SK-N-SH (cell line): ENCODE measurements at regions not wholly inside any gene's neighbourhood (a gene's known extent, or its start where the extent isn't known, plus 50 kb on each side); places are given as distances from the start of the nearest gene placed in this dataset.
"Not testable (repeated sequence)": the region's sequence is repeated elsewhere in the genome, so short reads cannot be mapped to it uniquely, and the experiment has no call there.

ENCODE experiments used
- CTCF ChIA-PET: fragments of 300-600, 350-600 bp; formaldehyde crosslinking; extraction: SDS; loops from one replicate; lab custom pipeline; 2021; lab: Yijun Ruan, JAX
- POLR2A ChIA-PET: fragments of 350-600 bp; sonication (Branson Sonifier 250); formaldehyde crosslinking; extraction: SDS; loops from one replicate; lab custom pipeline; 2020; ENCODE audit warnings: antibody characterized with exemption, inconsistent platforms; lab: Yijun Ruan, JAX
- DNase-seq: peaks from one replicate; pipeline ENCODE4 v3.0.0; 2012
- H2AFZ ChIP-seq: fragments of 200-600 bp; sonication (generic); 2 replicates; pipeline ENCODE4 v1.8.1; 2016; ENCODE audit warnings: antibody characterized with exemption, mild to moderate bottlenecking, low read depth
- H3F3A ChIP-seq: fragments of 200-600 bp; sonication (generic); replicated peaks from 2 replicates; pipeline ENCODE3; 2016; ENCODE audit warnings: antibody characterized with exemption, mild to moderate bottlenecking; ENCODE audit not compliant: insufficient read depth
- H3K27ac ChIP-seq, 2 experiments: fragments of 200-500 bp in 1 of 2; fragments of 200-600 bp in 1 of 2; sonication (Bioruptor generic) in 1 of 2; sonication (generic), shearing (Covaris generic) in 1 of 2; 2 replicates each; pipeline versions ENCODE4 v1.5.1 to v1.6.1; 2014 to 2016; ENCODE audit warnings: low read depth in 2 of 2, inconsistent platforms in 1 of 2, low read length in 1 of 2, mild to moderate bottlenecking in 1 of 2, mixed read lengths in 1 of 2
- H3K27me3 ChIP-seq: fragments of 200-600 bp; sonication (generic), shearing (Covaris generic); 2 replicates; pipeline ENCODE4 v1.6.1; 2016; ENCODE audit warnings: mixed run types; ENCODE audit not compliant: insufficient read depth
- H3K36me3 ChIP-seq, 2 experiments: fragments of 200-500 bp in 1 of 2; fragments of 200-600 bp in 1 of 2; sonication (Bioruptor generic) in 1 of 2; sonication (generic) in 1 of 2; replicated peaks in 1 of 2; 2 replicates each; pipeline versions ENCODE3 to v1.5.1; 2014 to 2016; ENCODE audit warnings: low read length in 1 of 2, mild to moderate bottlenecking in 1 of 2; ENCODE audit not compliant: insufficient read depth in 2 of 2, control insufficient read depth in 1 of 2
- H3K4me1 ChIP-seq, 2 experiments: fragments of 200-500 bp in 1 of 2; fragments of 200-600 bp in 1 of 2; sonication (Bioruptor generic) in 1 of 2; sonication (generic), shearing (Covaris generic) in 1 of 2; 2 replicates each; pipeline versions ENCODE4 v1.5.1 to v1.6.1; 2014 to 2016; ENCODE audit warnings: low read depth in 1 of 2, low read length in 1 of 2, mixed run types in 1 of 2; ENCODE audit not compliant: insufficient read depth in 2 of 2, control insufficient read depth in 1 of 2
- H3K4me2 ChIP-seq: fragments of 200-600 bp; sonication (generic), shearing (Covaris generic); 2 replicates; pipeline ENCODE4 v1.6.1; 2017; ENCODE audit warnings: mixed run types
- H3K4me3 ChIP-seq, 2 experiments: fragments of 200-500 bp in 1 of 2; fragments of 200-600 bp in 1 of 2; sonication (Bioruptor generic) in 1 of 2; sonication (generic), shearing (Covaris generic) in 1 of 2; 2 replicates each; pipeline versions ENCODE4 v1.5.1 to v1.8.1; 2014 to 2016; ENCODE audit warnings: low read depth in 2 of 2, inconsistent platforms in 1 of 2, low read length in 1 of 2, mild to moderate bottlenecking in 1 of 2, mixed read lengths in 1 of 2, moderate library complexity in 1 of 2
- H3K79me2 ChIP-seq: fragments of 200-600 bp; sonication (generic); 2 replicates; pipeline ENCODE4 v1.8.1; 2017; ENCODE audit warnings: mild to moderate bottlenecking; ENCODE audit not compliant: insufficient read depth
- H3K9ac ChIP-seq: fragments of 200-600 bp; sonication (generic); 2 replicates; pipeline ENCODE4 v1.6.1; 2017; ENCODE audit warnings: mixed run types
- H3K9me2 ChIP-seq: fragments of 200-600 bp; sonication (generic); 2 replicates; pipeline ENCODE4 v1.6.1; 2017; ENCODE audit warnings: mixed run types
- H3K9me3 ChIP-seq: fragments of 200-600 bp; sonication (generic); 2 replicates; pipeline ENCODE4 v1.6.1; 2017; ENCODE audit warnings: mixed run types, mild to moderate bottlenecking, moderate library complexity
- H4K20me1 ChIP-seq: fragments of 200-600 bp; sonication (generic); 2 replicates; pipeline ENCODE4 v1.6.1; 2017; ENCODE audit warnings: mild to moderate bottlenecking, mixed run types; ENCODE audit not compliant: insufficient read depth
- CHD2 ChIP-seq: fragments of 150-350 bp; IDR thresholded peaks from 2 replicates; pipeline ENCODE4 v1.6.1; 2018; ENCODE audit warnings: low read length; ENCODE audit not compliant: partially characterized antibody
- EP300 ChIP-seq, 2 experiments: IDR thresholded peaks; 2 replicates each; pipeline versions ENCODE4 v1.4.0 to v1.6.1; 2012; ENCODE audit warnings: borderline replicate concordance in 1 of 2, low read depth in 1 of 2, low read length in 1 of 2
- GATA2 ChIP-seq: sonication (generic); formaldehyde crosslinking; IDR thresholded peaks from 2 replicates; pipeline ENCODE4 v1.5.0; 2020; ENCODE audit warnings: mild to moderate bottlenecking, missing genetic modification reagents
- IRF3 ChIP-seq: fragments of 150-350 bp; IDR thresholded peaks from 2 replicates; pipeline ENCODE4 v1.6.1; 2016; ENCODE audit warnings: mild to moderate bottlenecking, low read depth, low read length
- MAX ChIP-seq: IDR thresholded peaks from 2 replicates; pipeline ENCODE4 v1.4.0; 2012; ENCODE audit warnings: low read depth
- MEF2A ChIP-seq: IDR thresholded peaks from 2 replicates; pipeline ENCODE4 v1.4.0; 2012; ENCODE audit warnings: low read depth, borderline replicate concordance
- NRF1 ChIP-seq: IDR thresholded peaks from 2 replicates; pipeline ENCODE4 v1.6.1; 2012; ENCODE audit warnings: low read depth, mild to moderate bottlenecking, low read length
- POLR2AphosphoS5 ChIP-seq: IDR thresholded peaks from 2 replicates; pipeline ENCODE4 v1.6.1; 2012; ENCODE audit warnings: low read depth, low read length
- RCOR1 ChIP-seq: fragments of 150-350 bp; IDR thresholded peaks from 2 replicates; pipeline ENCODE4 v1.6.1; 2017; ENCODE audit warnings: antibody characterized with exemption, low read length
- RXRA ChIP-seq: IDR thresholded peaks from 2 replicates; pipeline ENCODE4 v1.4.0; 2012; ENCODE audit warnings: low read depth, mild to moderate bottlenecking, borderline replicate concordance
- SIN3A ChIP-seq: IDR thresholded peaks from 2 replicates; pipeline ENCODE4 v1.6.1; 2012; ENCODE audit warnings: low read depth, mild to moderate bottlenecking, low read length, moderate library complexity, borderline replicate concordance
- TEAD4 ChIP-seq: IDR thresholded peaks from 2 replicates; pipeline ENCODE4 v1.4.0; 2012; ENCODE audit warnings: mild to moderate bottlenecking, borderline replicate concordance; ENCODE audit not compliant: insufficient read depth
- YY1 ChIP-seq: IDR thresholded peaks from 2 replicates; pipeline ENCODE4 v1.4.0; 2012; ENCODE audit warnings: low read depth, mild to moderate bottlenecking
- WGBS: methylation state at CpG from one replicate; pipeline ENCODE4 v1.1.6; 2017; ENCODE audit warnings: low lambda C conversion rate; 5-methylcytosine and 5-hydroxymethylcytosine counted together
- TF ChIP-seq, protein P1 (sequence below): IDR thresholded peaks from 2 replicates; pipeline ENCODE4; 2012
- TF ChIP-seq, protein P2 (sequence below): IDR thresholded peaks from 2 replicates; pipeline ENCODE4 v1.4.0; 2012; ENCODE audit warnings: low read depth, borderline replicate concordance

GRCh38 chr7:45435131-45435530, 139.0 kb upstream of the ADCY1 start (continued):
- TF ChIP-seq YY1, result no peak
- TF ChIP-seq EP300 (IDR thresholded peaks at IDR 0.05; ENCODE audit: borderline replicate concordance in 1 of 2, low read depth in 1 of 2, low read length in 1 of 2), result no peak
- no peak for TF ChIP-seq MAX
- TF ChIP-seq TEAD4, result no peak
- TF ChIP-seq, all 33 proteins: peak for 0

DNA sequence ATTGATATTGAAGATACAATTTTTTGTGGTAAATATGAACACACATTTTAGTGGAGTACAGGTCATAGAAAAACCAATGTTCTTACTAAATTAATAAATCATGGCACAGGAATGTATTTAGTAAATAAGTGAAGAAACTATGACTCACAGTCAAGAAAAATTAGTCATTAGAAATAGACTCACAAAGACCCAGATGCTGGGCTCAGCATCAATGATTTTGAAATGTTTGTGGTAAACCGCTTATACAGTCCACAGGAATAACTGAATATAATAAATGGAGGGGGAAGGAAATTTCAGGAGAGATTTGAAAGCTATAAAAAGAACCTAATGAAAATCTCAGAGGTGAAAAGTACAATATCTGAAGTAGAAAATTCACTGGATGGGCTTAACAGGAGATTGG, 138.3 kb upstream of the ADCY1 start:
- Histone ChIP-seq H3K9ac (no peak overlapping the region), H3K4me1 (peaks cover 0 to 2% of the 10 kb centered on the region in 2 experiments; a peak in 1 of 4 replicates), H3K27me3 (no peaks in the 10 kb centered on the region), H3K4me2 (no peak overlapping the region), H3K27ac (no peak overlapping the region), H3F3A (no peaks in the 10 kb centered on the region), H3K36me3 (no peaks in the 10 kb centered on the region), H3K9me2 (no peaks in the 10 kb centered on the region), H3K9me3 (no peaks in the 10 kb centered on the region), H3K79me2 (no peaks in the 10 kb centered on the region), H4K20me1 (no peaks in the 10 kb centered on the region), H2AFZ (no peak overlapping the region), H3K4me3 (no peak overlapping the region)
- DNase-seq, result no peak
- ChIA-PET CTCF (interaction anchor here (0.6 kb wide), 1 partner anchor 300 kb away, joined by 3 read pairs; no protein-coding TSS in a partner anchor), POLR2A (no interaction called here)
- no peak for TF ChIP-seq NRF1
- no peak for TF ChIP-seq EP300 (IDR thresholded peaks at IDR 0.05; ENCODE audit: borderline replicate concordance in 1 of 2, low read depth in 1 of 2, low read length in 1 of 2)
- TF ChIP-seq SIN3A, result no peak
- TF ChIP-seq IRF3, result no peak
- no peak for TF ChIP-seq POLR2AphosphoS5
- WGBS, result 32% methylated on average over 1 of the region's 1 CpG

DNA sequence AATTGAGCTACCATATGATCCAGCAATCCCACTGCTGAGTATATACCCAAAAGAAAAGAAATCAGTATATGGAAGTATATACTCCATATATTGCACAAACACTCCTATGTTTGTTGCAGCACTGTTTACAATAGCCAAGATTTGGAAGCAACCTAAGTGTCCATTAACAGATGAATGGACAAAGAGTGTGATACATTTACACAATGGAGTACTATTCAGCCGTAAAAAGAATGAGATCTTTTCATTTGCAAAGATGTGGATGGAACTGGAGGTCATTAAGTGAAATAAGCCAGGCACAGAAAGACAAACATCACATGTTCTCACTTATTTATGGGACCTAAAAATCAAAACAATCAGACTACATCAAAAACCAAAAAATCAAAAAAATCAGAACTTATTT, 133.4 kb upstream of the ADCY1 start:
- H2AFZ ChIP-seq, H3K4me3 ChIP-seq, H3K9me2 ChIP-seq, H3K27ac ChIP-seq, H3K9ac ChIP-seq, POLR2A ChIA-PET, H3K79me2 ChIP-seq, DNase-seq, H3F3A ChIP-seq, H4K20me1 ChIP-seq, H3K4me1 ChIP-seq, H3K4me2 ChIP-seq, H3K36me3 ChIP-seq, H3K27me3 ChIP-seq, H3K9me3 ChIP-seq, CTCF ChIA-PET: not testable (repeated sequence)
- 17% methylated on average over 1 of the region's 1 CpG for WGBS

DNA sequence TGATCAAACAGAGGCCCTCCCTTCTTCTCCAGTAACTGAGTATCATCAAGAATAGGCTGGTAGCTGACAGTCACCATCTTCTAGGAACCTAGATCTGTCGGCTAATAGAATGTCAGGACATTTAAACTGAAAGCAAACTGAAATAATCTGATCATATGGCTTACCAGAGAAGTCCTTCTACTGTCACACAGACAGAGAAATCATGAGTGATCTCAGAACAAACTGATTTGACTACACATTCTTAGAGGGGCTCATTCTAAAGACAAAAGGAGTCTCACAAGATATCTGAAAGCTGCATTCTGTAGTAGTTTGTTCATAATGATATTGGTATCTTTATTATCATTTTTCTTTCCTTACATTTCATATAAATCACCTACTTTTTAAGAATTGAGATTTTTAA, 130.9 kb upstream of the ADCY1 start:
- no peak overlapping the region for H3K9ac ChIP-seq
- no peaks in the 10 kb centered on the region for H3K27me3 ChIP-seq
- 5% methylated on average over 1 of the region's 1 CpG for WGBS
- no peaks in the 10 kb centered on the region for H3F3A ChIP-seq
- no peak overlapping the region for H2AFZ ChIP-seq
- POLR2A ChIA-PET, result no interaction called here
- H3K36me3 ChIP-seq, result no peaks in the 10 kb centered on the region
- H3K4me1 ChIP-seq, result no peaks in the 10 kb centered on the region
- DNase-seq, result no peak
- no peaks in the 10 kb centered on the region for H3K9me3 ChIP-seq
- no peaks in the 10 kb centered on the region for H4K20me1 ChIP-seq
- no peak overlapping the region for H3K4me2 ChIP-seq
- H3K27ac ChIP-seq, result no peak overlapping the region
- no peaks in the 10 kb centered on the region for H3K79me2 ChIP-seq
- H3K9me2 ChIP-seq, result no peaks in the 10 kb centered on the region
- no peak overlapping the region for H3K4me3 ChIP-seq
- CTCF ChIA-PET, result interaction anchor here (0.6 kb wide), 1 partner anchor 1807 kb away, joined by 3 read pairs; no protein-coding TSS in a partner anchor
- no peak for TF ChIP-seq MEF2A
- no peak for TF ChIP-seq CHD2
- TF ChIP-seq GATA2 (CRISPR knock-in tag), result no peak
- TF ChIP-seq SIN3A, result no peak
- TF ChIP-seq, protein P1, sequence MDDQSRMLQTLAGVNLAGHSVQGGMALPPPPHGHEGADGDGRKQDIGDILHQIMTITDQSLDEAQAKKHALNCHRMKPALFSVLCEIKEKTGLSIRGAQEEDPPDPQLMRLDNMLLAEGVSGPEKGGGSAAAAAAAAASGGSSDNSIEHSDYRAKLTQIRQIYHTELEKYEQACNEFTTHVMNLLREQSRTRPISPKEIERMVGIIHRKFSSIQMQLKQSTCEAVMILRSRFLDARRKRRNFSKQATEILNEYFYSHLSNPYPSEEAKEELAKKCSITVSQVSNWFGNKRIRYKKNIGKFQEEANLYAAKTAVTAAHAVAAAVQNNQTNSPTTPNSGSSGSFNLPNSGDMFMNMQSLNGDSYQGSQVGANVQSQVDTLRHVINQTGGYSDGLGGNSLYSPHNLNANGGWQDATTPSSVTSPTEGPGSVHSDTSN, result no peak
- no peak for TF ChIP-seq RCOR1
- TF ChIP-seq RXRA, result no peak
- TF ChIP-seq, protein P2, sequence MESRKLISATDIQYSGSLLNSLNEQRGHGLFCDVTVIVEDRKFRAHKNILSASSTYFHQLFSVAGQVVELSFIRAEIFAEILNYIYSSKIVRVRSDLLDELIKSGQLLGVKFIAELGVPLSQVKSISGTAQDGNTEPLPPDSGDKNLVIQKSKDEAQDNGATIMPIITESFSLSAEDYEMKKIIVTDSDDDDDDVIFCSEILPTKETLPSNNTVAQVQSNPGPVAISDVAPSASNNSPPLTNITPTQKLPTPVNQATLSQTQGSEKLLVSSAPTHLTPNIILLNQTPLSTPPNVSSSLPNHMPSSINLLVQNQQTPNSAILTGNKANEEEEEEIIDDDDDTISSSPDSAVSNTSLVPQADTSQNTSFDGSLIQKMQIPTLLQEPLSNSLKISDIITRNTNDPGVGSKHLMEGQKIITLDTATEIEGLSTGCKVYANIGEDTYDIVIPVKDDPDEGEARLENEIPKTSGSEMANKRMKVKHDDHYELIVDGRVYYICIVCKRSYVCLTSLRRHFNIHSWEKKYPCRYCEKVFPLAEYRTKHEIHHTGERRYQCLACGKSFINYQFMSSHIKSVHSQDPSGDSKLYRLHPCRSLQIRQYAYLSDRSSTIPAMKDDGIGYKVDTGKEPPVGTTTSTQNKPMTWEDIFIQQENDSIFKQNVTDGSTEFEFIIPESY, result no peak
